ENCODE measurements at regions not wholly inside any gene's neighbourhood (a gene's known extent, or its start where the extent isn't known, plus 50 kb on each side); places are given as distances from the start of the nearest gene placed in this dataset.
A peak's percentile ranks its signal among the peaks of the same experiment; 100 is the strongest.

DNA sequence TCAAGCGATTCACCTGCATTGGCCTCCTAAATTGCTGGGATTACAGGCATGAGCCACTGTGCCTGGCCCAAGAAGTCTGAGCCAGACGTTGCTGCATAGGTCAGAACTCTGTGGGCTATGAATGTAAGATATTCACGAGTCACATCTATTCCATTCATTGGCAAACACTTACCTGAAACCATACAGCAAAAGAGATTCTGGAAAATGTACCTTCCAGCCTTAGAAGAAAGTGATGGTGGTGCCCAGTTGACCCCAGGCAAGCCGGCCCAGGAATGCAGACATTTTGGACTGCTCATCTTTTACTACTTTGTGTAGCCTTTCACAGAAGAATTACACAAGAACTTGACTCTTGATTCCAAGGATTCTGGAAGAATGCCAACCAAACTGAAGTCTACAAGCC is 135.6 kb upstream of the N4BP1 start:
- H3K9me2 ChIP-seq (replicated peaks; ENCODE audit: insufficient read depth, low read length): no peaks in the 10 kb centered on the region
- H4K20me1 ChIP-seq (ENCODE audit: insufficient read depth, low read depth, low read length): no peaks in the 10 kb centered on the region
- no peak overlapping the region for H3K4me3 ChIP-seq (ENCODE audit: low read length)
- H3K4me2 ChIP-seq (ENCODE audit: low read depth, low read length, poor library complexity, severe bottlenecking): no peak overlapping the region
- H3K27ac ChIP-seq (ENCODE audit: low read length): no peak overlapping the region
- no peak overlapping the region for H2AFZ ChIP-seq (ENCODE audit: low read length)
- H3K9ac ChIP-seq (ENCODE audit: low read length): no peak overlapping the region
- no peaks in the 10 kb centered on the region for H3K79me2 ChIP-seq (ENCODE audit: low read length)
- no peaks in the 10 kb centered on the region for H3K36me3 ChIP-seq (ENCODE audit: insufficient read depth, low read length)
- no peak for DNase-seq
- H3K4me1 ChIP-seq (ENCODE audit: low read length): no peaks in the 10 kb centered on the region
- H3K27me3 ChIP-seq (ENCODE audit: low read length): no peaks in the 10 kb centered on the region
- no peaks in the 10 kb centered on the region for H3K9me3 ChIP-seq (ENCODE audit: low read length)

DNA sequence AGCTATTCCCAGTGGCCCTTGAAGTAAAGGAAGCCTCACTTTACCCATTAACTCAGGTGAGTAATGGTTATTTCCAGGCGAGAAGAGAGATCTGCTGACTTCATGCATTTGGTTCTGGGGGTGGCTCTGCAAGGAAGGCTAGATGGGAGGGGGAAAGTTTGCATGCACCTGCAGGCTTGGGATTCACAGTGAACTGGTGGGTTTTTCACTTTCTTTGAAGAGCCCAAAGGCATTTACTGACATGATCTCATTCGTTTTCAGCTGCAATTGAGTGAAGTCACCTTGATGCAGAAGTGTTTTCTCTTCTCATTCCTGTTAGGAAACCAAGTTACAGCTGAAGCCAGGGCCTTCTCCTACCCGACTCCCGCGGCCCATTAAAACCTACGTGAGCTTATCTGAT is 131.0 kb upstream of the N4BP1 start:
- Histone ChIP-seq H3K9ac (ENCODE audit: low read length) (no peak overlapping the region), H3K27me3 (ENCODE audit: low read length) (no peaks in the 10 kb centered on the region), H4K20me1 (ENCODE audit: insufficient read depth, low read depth, low read length) (no peaks in the 10 kb centered on the region), H3K9me3 (ENCODE audit: low read length) (no peaks in the 10 kb centered on the region), H3K4me2 (ENCODE audit: low read depth, low read length, poor library complexity, severe bottlenecking) (no peak overlapping the region), H3K9me2 (replicated peaks; ENCODE audit: insufficient read depth, low read length) (no peaks in the 10 kb centered on the region), H3K4me3 (ENCODE audit: low read length) (no peak overlapping the region), H2AFZ (ENCODE audit: low read length) (no peak overlapping the region), H3K36me3 (ENCODE audit: insufficient read depth, low read length) (no peaks in the 10 kb centered on the region), H3K27ac (ENCODE audit: low read length) (no peak overlapping the region), H3K4me1 (ENCODE audit: low read length) (no peaks in the 10 kb centered on the region), H3K79me2 (ENCODE audit: low read length) (no peaks in the 10 kb centered on the region)
- no peak for DNase-seq

DNA sequence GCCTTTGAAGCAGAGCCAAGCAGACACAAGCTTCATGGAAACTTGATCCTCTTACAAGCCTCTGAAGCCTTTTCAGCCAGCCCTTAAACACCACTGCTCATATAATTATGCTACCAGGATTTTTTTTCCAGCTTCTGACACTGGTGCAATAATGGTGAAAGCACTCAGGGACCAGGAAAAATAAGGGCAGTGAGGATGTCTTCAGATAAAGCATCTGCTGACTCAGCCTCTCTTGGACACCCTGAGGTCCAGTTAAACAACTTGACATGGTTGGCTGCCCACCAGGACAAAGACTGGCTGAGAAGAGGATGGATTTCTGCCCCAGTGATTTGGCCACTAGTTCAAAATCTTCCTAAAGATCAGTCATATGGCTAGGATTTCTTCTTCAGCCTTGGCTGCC is 124.2 kb upstream of the N4BP1 start:
- Histone ChIP-seq H3K4me1 (ENCODE audit: low read length) (no peaks in the 10 kb centered on the region), H3K27me3 (ENCODE audit: low read length) (no peaks in the 10 kb centered on the region), H3K4me3 (ENCODE audit: low read length) (no peak overlapping the region), H3K36me3 (ENCODE audit: insufficient read depth, low read length) (no peaks in the 10 kb centered on the region), H4K20me1 (ENCODE audit: insufficient read depth, low read depth, low read length) (no peaks in the 10 kb centered on the region), H3K9me3 (ENCODE audit: low read length) (no peaks in the 10 kb centered on the region), H3K9ac (ENCODE audit: low read length) (no peak overlapping the region), H3K9me2 (replicated peaks; ENCODE audit: insufficient read depth, low read length) (no peaks in the 10 kb centered on the region), H2AFZ (ENCODE audit: low read length) (no peak overlapping the region), H3K27ac (ENCODE audit: low read length) (no peak overlapping the region), H3K4me2 (ENCODE audit: low read depth, low read length, poor library complexity, severe bottlenecking) (no peak overlapping the region), H3K79me2 (ENCODE audit: low read length) (no peaks in the 10 kb centered on the region)
- no peak for DNase-seq

DNA sequence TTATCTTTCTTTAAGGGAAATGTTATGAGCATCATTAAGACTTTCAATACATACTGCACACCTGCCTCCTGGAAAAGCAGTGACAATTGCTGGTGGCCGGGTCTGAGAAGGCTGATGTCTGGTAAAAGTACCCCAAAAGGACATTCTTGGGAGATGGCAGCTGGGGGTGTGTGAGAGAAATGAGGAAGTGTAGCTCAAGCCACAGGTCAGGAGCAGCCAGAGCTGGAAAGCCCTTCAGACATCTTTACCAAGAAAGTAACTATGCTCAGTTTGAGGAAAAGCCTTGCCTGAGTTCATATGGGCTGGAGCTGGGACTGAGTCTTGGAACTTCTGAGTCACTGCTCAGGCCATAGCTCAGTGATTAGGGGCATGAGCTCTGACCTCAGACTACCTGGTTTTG is 94.7 kb upstream of the N4BP1 start:
- DNase-seq: no peak
- H3K4me1 ChIP-seq (ENCODE audit: low read length): no peaks in the 10 kb centered on the region
- no peaks in the 10 kb centered on the region for H3K27me3 ChIP-seq (ENCODE audit: low read length)
- H3K27ac ChIP-seq (ENCODE audit: low read length): no peak overlapping the region
- H3K9ac ChIP-seq (ENCODE audit: low read length): no peak overlapping the region
- no peak overlapping the region for H3K4me2 ChIP-seq (ENCODE audit: low read depth, low read length, poor library complexity, severe bottlenecking)
- H2AFZ ChIP-seq (ENCODE audit: low read length): no peak overlapping the region
- no peaks in the 10 kb centered on the region for H4K20me1 ChIP-seq (ENCODE audit: insufficient read depth, low read depth, low read length)
- H3K9me2 ChIP-seq (replicated peaks; ENCODE audit: insufficient read depth, low read length): no peaks in the 10 kb centered on the region
- no peaks in the 10 kb centered on the region for H3K79me2 ChIP-seq (ENCODE audit: low read length)
- H3K4me3 ChIP-seq (ENCODE audit: low read length): no peak overlapping the region
- H3K9me3 ChIP-seq (ENCODE audit: low read length): no peaks in the 10 kb centered on the region
- no peaks in the 10 kb centered on the region for H3K36me3 ChIP-seq (ENCODE audit: insufficient read depth, low read length)

DNA sequence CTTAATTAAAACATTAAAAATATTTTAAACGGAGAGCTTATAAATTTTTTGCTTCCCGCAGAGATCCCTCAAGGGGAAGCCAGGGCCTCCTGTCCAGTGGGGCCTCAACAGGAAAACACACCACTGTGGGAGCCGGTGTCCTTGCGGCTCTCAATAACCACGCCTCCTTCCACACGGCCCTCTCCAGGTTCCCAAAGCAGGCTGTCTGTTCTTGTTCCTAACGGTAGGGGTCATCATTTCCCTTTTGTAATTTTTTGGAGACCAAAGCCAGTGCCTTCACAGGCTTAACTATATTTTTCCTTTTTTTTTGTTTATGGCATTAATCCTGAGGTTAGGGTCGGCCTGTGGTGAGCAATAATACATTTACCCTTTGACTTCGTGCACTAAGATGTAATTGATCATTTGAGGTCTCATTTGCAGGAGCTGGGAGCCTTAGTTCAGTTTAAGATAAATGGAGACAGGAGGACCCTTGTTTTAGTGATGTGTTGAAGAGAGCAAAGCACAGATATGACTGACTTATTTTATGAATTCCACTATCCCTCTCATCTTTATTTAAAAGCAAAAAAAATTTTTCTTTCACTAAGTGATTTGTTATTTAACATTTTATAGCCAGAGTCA is 77.5 kb upstream of the N4BP1 start:
- H3K9me2 ChIP-seq (replicated peaks; ENCODE audit: insufficient read depth, low read length): no peaks in the 10 kb centered on the region
- H3K9ac ChIP-seq (ENCODE audit: low read length): no peak overlapping the region
- H3K9me3 ChIP-seq (ENCODE audit: low read length): no peaks in the 10 kb centered on the region
- H4K20me1 ChIP-seq (ENCODE audit: insufficient read depth, low read depth, low read length): no peaks in the 10 kb centered on the region
- no peaks in the 10 kb centered on the region for H3K4me1 ChIP-seq (ENCODE audit: low read length)
- no peaks in the 10 kb centered on the region for H3K79me2 ChIP-seq (ENCODE audit: low read length)
- no peak overlapping the region for H3K4me2 ChIP-seq (ENCODE audit: low read depth, low read length, poor library complexity, severe bottlenecking)
- no peaks in the 10 kb centered on the region for H3K27me3 ChIP-seq (ENCODE audit: low read length)
- DNase-seq: peak; percentile 89
- no peak overlapping the region for H3K4me3 ChIP-seq (ENCODE audit: low read length)
- no peak overlapping the region for H2AFZ ChIP-seq (ENCODE audit: low read length)
- H3K27ac ChIP-seq (ENCODE audit: low read length): no peak overlapping the region
- H3K36me3 ChIP-seq (ENCODE audit: insufficient read depth, low read length): no peaks in the 10 kb centered on the region

DNA sequence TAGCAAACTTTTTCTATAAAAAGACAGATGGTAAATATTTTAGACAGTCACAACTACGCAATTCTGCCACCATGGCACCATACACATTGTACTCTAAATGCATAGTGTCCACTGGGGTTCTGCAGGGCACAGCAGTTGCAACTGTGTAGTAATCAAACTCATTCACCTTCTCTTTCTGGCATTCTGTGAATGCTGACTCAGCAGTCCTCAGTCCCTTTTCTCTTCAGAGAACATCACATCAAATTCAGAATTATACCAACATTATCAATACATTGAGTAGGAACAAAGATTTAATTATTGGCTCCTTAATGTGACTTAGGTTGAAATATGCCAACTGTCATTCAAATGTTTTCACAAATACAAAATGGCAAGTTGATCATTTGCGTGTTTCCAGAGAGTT is 74.2 kb upstream of the N4BP1 start:
- Histone ChIP-seq H3K9ac (ENCODE audit: low read length) (no peak overlapping the region), H3K9me2 (replicated peaks; ENCODE audit: insufficient read depth, low read length) (no peaks in the 10 kb centered on the region), H3K4me3 (ENCODE audit: low read length) (no peak overlapping the region), H3K27ac (ENCODE audit: low read length) (no peak overlapping the region), H3K9me3 (ENCODE audit: low read length) (no peaks in the 10 kb centered on the region), H3K36me3 (ENCODE audit: insufficient read depth, low read length) (no peaks in the 10 kb centered on the region), H2AFZ (ENCODE audit: low read length) (no peak overlapping the region), H3K4me1 (ENCODE audit: low read length) (no peaks in the 10 kb centered on the region), H3K79me2 (ENCODE audit: low read length) (no peaks in the 10 kb centered on the region), H3K4me2 (ENCODE audit: low read depth, low read length, poor library complexity, severe bottlenecking) (no peak overlapping the region), H4K20me1 (ENCODE audit: insufficient read depth, low read depth, low read length) (no peaks in the 10 kb centered on the region), H3K27me3 (ENCODE audit: low read length) (no peaks in the 10 kb centered on the region)
- no peak for DNase-seq

DNA sequence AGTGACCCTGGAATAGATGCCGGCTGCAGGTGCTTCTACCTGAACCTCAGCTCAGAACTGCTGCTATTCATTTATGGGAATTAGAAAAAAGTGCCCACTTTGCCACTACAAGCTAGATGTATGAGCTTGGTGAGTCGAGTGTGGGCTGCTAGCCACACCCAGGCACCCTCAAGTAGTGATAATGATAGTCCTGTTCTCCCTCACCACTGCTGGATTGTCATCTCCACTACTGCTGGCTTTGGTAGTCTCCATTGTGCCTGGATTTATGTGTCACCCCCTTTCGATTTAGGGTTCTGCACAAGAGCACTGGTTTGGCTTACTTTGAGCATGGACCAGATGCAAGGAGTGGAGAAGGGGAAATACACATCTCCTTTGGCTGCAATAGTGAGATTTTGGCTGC is 73.0 kb upstream of the N4BP1 start:
- Histone ChIP-seq H3K9me3 (ENCODE audit: low read length) (no peaks in the 10 kb centered on the region), H3K9ac (ENCODE audit: low read length) (no peak overlapping the region), H3K36me3 (ENCODE audit: insufficient read depth, low read length) (no peaks in the 10 kb centered on the region), H3K4me2 (ENCODE audit: low read depth, low read length, poor library complexity, severe bottlenecking) (no peak overlapping the region), H4K20me1 (ENCODE audit: insufficient read depth, low read depth, low read length) (no peaks in the 10 kb centered on the region), H3K79me2 (ENCODE audit: low read length) (no peaks in the 10 kb centered on the region), H3K4me1 (ENCODE audit: low read length) (no peaks in the 10 kb centered on the region), H3K27me3 (ENCODE audit: low read length) (no peaks in the 10 kb centered on the region), H2AFZ (ENCODE audit: low read length) (no peak overlapping the region), H3K9me2 (replicated peaks; ENCODE audit: insufficient read depth, low read length) (no peaks in the 10 kb centered on the region), H3K4me3 (ENCODE audit: low read length) (no peak overlapping the region), H3K27ac (ENCODE audit: low read length) (no peak overlapping the region)
- DNase-seq: no peak

DNA sequence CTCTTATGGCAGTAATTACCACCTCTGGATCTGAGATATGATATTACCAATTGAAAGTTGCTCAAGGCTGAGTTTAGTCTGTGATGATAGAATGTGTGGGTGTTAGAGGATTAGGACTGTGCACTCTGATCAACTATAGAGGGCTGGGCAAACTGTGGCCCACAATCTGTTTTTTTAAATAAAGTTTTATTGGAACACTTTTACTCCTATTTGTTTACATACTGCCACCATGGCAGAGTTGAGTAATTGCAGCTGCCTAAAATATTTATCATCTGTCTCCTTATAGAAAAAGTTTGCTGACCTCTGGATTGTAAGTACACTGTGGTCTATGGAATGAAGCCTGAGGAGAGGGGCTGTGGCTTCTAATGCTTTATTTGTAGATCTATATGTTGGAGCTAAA is 71.5 kb upstream of the N4BP1 start:
- H3K4me2 ChIP-seq (ENCODE audit: low read depth, low read length, poor library complexity, severe bottlenecking): no peak overlapping the region

DNA sequence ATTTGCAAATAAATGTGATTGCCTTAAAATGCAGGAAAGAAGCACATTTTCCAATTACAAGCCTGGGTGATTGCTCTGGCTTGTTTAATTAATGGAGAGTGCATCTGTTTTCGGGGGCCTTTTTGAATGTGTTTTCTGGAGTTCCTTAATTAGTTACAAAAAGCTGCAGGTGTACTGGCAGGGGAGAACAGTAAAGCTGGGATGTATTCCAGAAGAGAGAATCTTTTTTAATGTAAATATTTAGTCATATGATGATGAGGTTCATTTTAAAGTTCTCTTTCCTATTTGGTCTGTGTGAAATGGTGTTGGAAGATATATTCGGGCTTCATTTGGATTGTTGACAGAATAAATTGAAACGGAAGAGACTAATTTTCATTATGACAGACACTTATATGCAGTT is 70.9 kb upstream of the N4BP1 start:
- no peak for DNase-seq
- no peaks in the 10 kb centered on the region for H3K9me2 ChIP-seq (replicated peaks; ENCODE audit: insufficient read depth, low read length)
- H3K27ac ChIP-seq (ENCODE audit: low read length): no peak overlapping the region
- H3K4me3 ChIP-seq (ENCODE audit: low read length): no peak overlapping the region
- H3K9ac ChIP-seq (ENCODE audit: low read length): no peak overlapping the region
- H3K36me3 ChIP-seq (ENCODE audit: insufficient read depth, low read length): no peaks in the 10 kb centered on the region
- H3K79me2 ChIP-seq (ENCODE audit: low read length): no peaks in the 10 kb centered on the region
- H3K4me2 ChIP-seq (ENCODE audit: low read depth, low read length, poor library complexity, severe bottlenecking): no peak overlapping the region
- no peaks in the 10 kb centered on the region for H3K27me3 ChIP-seq (ENCODE audit: low read length)
- no peak overlapping the region for H2AFZ ChIP-seq (ENCODE audit: low read length)
- no peaks in the 10 kb centered on the region for H4K20me1 ChIP-seq (ENCODE audit: insufficient read depth, low read depth, low read length)
- no peaks in the 10 kb centered on the region for H3K9me3 ChIP-seq (ENCODE audit: low read length)
- no peaks in the 10 kb centered on the region for H3K4me1 ChIP-seq (ENCODE audit: low read length)

More for the DNA sequence above, 71.5 kb upstream of the N4BP1 start:
- no peak overlapping the region for H3K9ac ChIP-seq (ENCODE audit: low read length)
- H3K9me3 ChIP-seq (ENCODE audit: low read length): no peaks in the 10 kb centered on the region
- no peaks in the 10 kb centered on the region for H3K36me3 ChIP-seq (ENCODE audit: insufficient read depth, low read length)
- no peaks in the 10 kb centered on the region for H3K4me1 ChIP-seq (ENCODE audit: low read length)
- no peak overlapping the region for H2AFZ ChIP-seq (ENCODE audit: low read length)
- H3K9me2 ChIP-seq (replicated peaks; ENCODE audit: insufficient read depth, low read length): no peaks in the 10 kb centered on the region
- H4K20me1 ChIP-seq (ENCODE audit: insufficient read depth, low read depth, low read length): no peaks in the 10 kb centered on the region
- H3K27ac ChIP-seq (ENCODE audit: low read length): no peak overlapping the region
- no peaks in the 10 kb centered on the region for H3K79me2 ChIP-seq (ENCODE audit: low read length)
- DNase-seq: peak; percentile 47
- H3K27me3 ChIP-seq (ENCODE audit: low read length): no peaks in the 10 kb centered on the region
- no peak overlapping the region for H3K4me3 ChIP-seq (ENCODE audit: low read length)
